ENCODE measurements at regions not wholly inside any gene's neighbourhood (a gene's known extent, or its start where the extent isn't known, plus 50 kb on each side); places are given as distances from the start of the nearest gene placed in this dataset.

- TF ChIP-seq CTCF (IDR thresholded peaks at IDR 0.05) (no peak), POLR2A (IDR thresholded peaks at IDR 0.05) (no peak), POLR2AphosphoS5 (IDR thresholded peaks at IDR 0.05; ENCODE audit: insufficient read depth in 1 of 2, low read depth in 1 of 2) (no peak)
These were observed 748.5 kb downstream of the DNAJB9 start for GRCh38 chr7:109318136-109318535.
